Panc1 (cell line): ENCODE measurements at regions not wholly inside any gene's neighbourhood (a gene's known extent, or its start where the extent isn't known, plus 50 kb on each side); places are given as distances from the start of the nearest gene placed in this dataset.

Experiments used
- ATAC-seq: fragments of 200-7000 bp; cut with Tn5 transposase; 2 replicates; pipeline ENCODE4 v1.9.1; 2020; ENCODE audit warnings: mild to moderate bottlenecking, moderate library complexity
- BruUV-seq: library from RNA; stranded (reverse); fragments of 400-500 nt; replicated peaks from 2 replicates; lab custom pipeline; 2021; lab: Mats Ljungman, UMichigan
- CTCF ChIA-PET: fragments of 300-600 bp; sonication (Branson Sonifier 250); formaldehyde crosslinking; loops from one replicate; lab custom pipeline; 2022; ENCODE audit warnings: antibody characterized with exemption; lab: Charles Lee
- POLR2A ChIA-PET: fragments of 300-600 bp; sonication (Branson Sonifier 250); formaldehyde crosslinking; loops from one replicate; lab custom pipeline; 2022; ENCODE audit warnings: antibody characterized with exemption; lab: Charles Lee
- DNase-seq: peaks from one replicate; pipeline ENCODE4 v3.0.0-alpha.2; 2010; ENCODE audit warnings: low read depth, low spot score
- H3K27ac ChIP-seq: 2 replicates; pipeline ENCODE4 v1.5.1; 2011; ENCODE audit warnings: mild to moderate bottlenecking, low read length, inconsistent platforms
- H3K27me3 ChIP-seq: fragments of 200-500 bp; sonication (Bioruptor generic); 2 replicates; pipeline ENCODE4 v1.6.0; 2014; ENCODE audit warnings: low read length, inconsistent platforms; ENCODE audit not compliant: control insufficient read depth, insufficient read depth
- H3K36me3 ChIP-seq: fragments of 200-500 bp; sonication (Bioruptor generic); 2 replicates; pipeline ENCODE4 v1.5.1; 2014; ENCODE audit warnings: inconsistent platforms, mild to moderate bottlenecking, low read length, moderate library complexity; ENCODE audit not compliant: control insufficient read depth, insufficient read depth
- H3K4me1 ChIP-seq: 2 replicates; pipeline ENCODE4 v1.5.1; 2011; ENCODE audit warnings: inconsistent platforms, mild to moderate bottlenecking, low read length, moderate library complexity; ENCODE audit not compliant: control insufficient read depth, insufficient read depth
- H3K4me3 ChIP-seq, 2 experiments: 2 replicates each; pipeline ENCODE4 v1.5.1; 2011 to 2012; ENCODE audit warnings: low read depth in 2 of 2, low read length in 2 of 2, mild to moderate bottlenecking in 2 of 2, inconsistent platforms in 1 of 2, moderate library complexity in 1 of 2
- H3K9me3 ChIP-seq: fragments of 200-500 bp; sonication (Bioruptor generic); 2 replicates; pipeline ENCODE4 v1.5.1; 2014; ENCODE audit warnings: low read depth, mild to moderate bottlenecking, inconsistent platforms, low read length, moderate library complexity; ENCODE audit not compliant: control insufficient read depth, insufficient read depth
- POLR2AphosphoS5 ChIP-seq: IDR thresholded peaks from 2 replicates; pipeline ENCODE4 v1.6.1; 2012; ENCODE audit warnings: mild to moderate bottlenecking, low read depth, low read length, moderate library complexity
- REST ChIP-seq, 2 experiments: IDR thresholded peaks; 2 replicates each; pipeline ENCODE4 v1.6.1; 2011 to 2012; ENCODE audit warnings: low read depth in 2 of 2, control low read depth in 1 of 2, low read length in 1 of 2, mild to moderate bottlenecking in 1 of 2, moderate library complexity in 1 of 2; ENCODE audit not compliant: insufficient read depth in 1 of 2
- SIN3A ChIP-seq: IDR thresholded peaks from 2 replicates; pipeline ENCODE4 v1.6.1; 2012; ENCODE audit warnings: low read depth, mild to moderate bottlenecking, low read length, moderate library complexity, borderline replicate concordance; ENCODE audit not compliant: insufficient read depth
- TCF7L2 ChIP-seq: IDR thresholded peaks from 2 replicates; pipeline ENCODE4 v1.6.1; 2011; ENCODE audit warnings: mild to moderate bottlenecking, low read depth, low read length, inconsistent platforms
- in situ Hi-C: cut with HindIII; loops from 2 replicates; pipeline ENCODE4 v1.10.0; 2016; ENCODE audit warnings: low sequenced_read_pairs, low pct_unique_long_range_greater_than_20kb
- intact Hi-C: fragments of 100-400 bp; cut with micrococcal nuclease; formaldehyde crosslinking; loops from one replicate; pipeline ENCODE4 v1.10.0; 2022; ENCODE audit not compliant: unreplicated experiment
- TF ChIP-seq, protein P1 (sequence below): fragments of 450-650 bp; IDR thresholded peaks from 2 replicates; pipeline ENCODE4 v1.5.1; 2017; ENCODE audit warnings: mild to moderate bottlenecking

- ChIA-PET POLR2A (no interaction called here), CTCF (no interaction called here)
- Histone ChIP-seq H3K4me1 (no peaks in the 10 kb centered on the region), H3K4me3 (no peak overlapping the region), H3K27me3 (no peaks in the 10 kb centered on the region), H3K9me3 (no peaks in the 10 kb centered on the region), H3K27ac (no peak overlapping the region), H3K36me3 (no peaks in the 10 kb centered on the region)
- intact Hi-C loops (no loop called here), in situ Hi-C loops (no loop called here)
- TF ChIP-seq SIN3A (no peak), POLR2AphosphoS5 (no peak), REST (IDR thresholded peaks at IDR 0.05; ENCODE audit: insufficient read depth in 1 of 2, low read depth in 2 of 2, low read length in 1 of 2) (no peak), TCF7L2 (no peak)
- TF ChIP-seq, protein P1, sequence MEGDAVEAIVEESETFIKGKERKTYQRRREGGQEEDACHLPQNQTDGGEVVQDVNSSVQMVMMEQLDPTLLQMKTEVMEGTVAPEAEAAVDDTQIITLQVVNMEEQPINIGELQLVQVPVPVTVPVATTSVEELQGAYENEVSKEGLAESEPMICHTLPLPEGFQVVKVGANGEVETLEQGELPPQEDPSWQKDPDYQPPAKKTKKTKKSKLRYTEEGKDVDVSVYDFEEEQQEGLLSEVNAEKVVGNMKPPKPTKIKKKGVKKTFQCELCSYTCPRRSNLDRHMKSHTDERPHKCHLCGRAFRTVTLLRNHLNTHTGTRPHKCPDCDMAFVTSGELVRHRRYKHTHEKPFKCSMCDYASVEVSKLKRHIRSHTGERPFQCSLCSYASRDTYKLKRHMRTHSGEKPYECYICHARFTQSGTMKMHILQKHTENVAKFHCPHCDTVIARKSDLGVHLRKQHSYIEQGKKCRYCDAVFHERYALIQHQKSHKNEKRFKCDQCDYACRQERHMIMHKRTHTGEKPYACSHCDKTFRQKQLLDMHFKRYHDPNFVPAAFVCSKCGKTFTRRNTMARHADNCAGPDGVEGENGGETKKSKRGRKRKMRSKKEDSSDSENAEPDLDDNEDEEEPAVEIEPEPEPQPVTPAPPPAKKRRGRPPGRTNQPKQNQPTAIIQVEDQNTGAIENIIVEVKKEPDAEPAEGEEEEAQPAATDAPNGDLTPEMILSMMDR = no peak
- ATAC-seq = no peak
- no TSS peak for BruUV-seq
- no peak for DNase-seq
These were observed 163.1 kb downstream of the KLHL28 start for GRCh38 chr14:44798386-44799242.

- ATAC-seq = no peak
- in situ Hi-C loops = no loop called here
- ChIA-PET POLR2A (no interaction called here), CTCF (no interaction called here)
- TF ChIP-seq, protein P1 = no peak
- TF ChIP-seq SIN3A (no peak), REST (IDR thresholded peaks at IDR 0.05; ENCODE audit: insufficient read depth in 1 of 2, low read depth in 2 of 2, low read length in 1 of 2) (no peak), POLR2AphosphoS5 (no peak)
- Histone ChIP-seq H3K9me3 (no peaks in the 10 kb centered on the region), H3K4me3 (no peak overlapping the region), H3K27me3 (no peaks in the 10 kb centered on the region), H3K4me1 (no peaks in the 10 kb centered on the region), H3K36me3 (no peaks in the 10 kb centered on the region), H3K27ac (no peak overlapping the region)
- no peak for DNase-seq
- intact Hi-C loops = no loop called here
- BruUV-seq = no TSS peak
These were observed 166.0 kb downstream of the KLHL28 start for GRCh38 chr14:44795725-44796124.
